ENCODE measurements at regions not wholly inside any gene's neighbourhood (a gene's known extent, or its start where the extent isn't known, plus 50 kb on each side); places are given as distances from the start of the nearest gene placed in this dataset.

GRCh38 chr18:1848716-1849115 lies 722.6 kb downstream of the METTL4 start:
- TF ChIP-seq CTCF (IDR thresholded peaks at IDR 0.05 in 2 of 3, conservative IDR thresholded peaks at IDR 0.05 in 1 of 3; ENCODE audit: borderline replicate concordance in 1 of 3, insufficient read depth in 1 of 3, low read depth in 2 of 3, low read length in 2 of 3) (no peak), CBX3 (IDR thresholded peaks at IDR 0.05; ENCODE audit: low read depth) (no peak), ZBTB33 (IDR thresholded peaks at IDR 0.05; ENCODE audit: extremely low read depth, insufficient replicate concordance, low read length) (no peak), POLR2AphosphoS5 (IDR thresholded peaks at IDR 0.05; ENCODE audit: low read depth, low read length) (no peak), SP1 (IDR thresholded peaks at IDR 0.05; ENCODE audit: low read depth) (no peak), SRF (IDR thresholded peaks at IDR 0.05; ENCODE audit: low read depth) (no peak), POLR2A (IDR thresholded peaks at IDR 0.05; ENCODE audit: borderline replicate concordance, extremely low read depth, insufficient read depth, insufficient read length) (no peak), RAD21 (IDR thresholded peaks at IDR 0.05; ENCODE audit: low read depth) (no peak)
